H1 (cell line): ENCODE measurements at regions not wholly inside any gene's neighbourhood (a gene's known extent, or its start where the extent isn't known, plus 50 kb on each side); places are given as distances from the start of the nearest gene placed in this dataset.

ENCODE experiments used
- CTCF ChIA-PET: fragments of 300-600 bp; sonication (Branson Sonifier 250); formaldehyde crosslinking; loops from one replicate; lab custom pipeline; 2021; ENCODE audit not compliant: partially characterized antibody; lab: Charles Lee
- POLR2A ChIA-PET: fragments of 300-600 bp; sonication (Branson Sonifier 250); formaldehyde crosslinking; loops from one replicate; lab custom pipeline; 2021; ENCODE audit warnings: inconsistent platforms; ENCODE audit not compliant: partially characterized antibody; lab: Charles Lee
- DNase-seq, 2 experiments: peaks; one replicate each; pipeline versions ENCODE4 v3.0.0 to v3.0.0-alpha.2; 2010 to 2022; ENCODE audit warnings: low spot score in 2 of 2, low read depth in 1 of 2, mixed read lengths in 1 of 2
- FAIRE-seq: peaks from 2 replicates; lab custom pipeline; 2011; peaks lifted over from hg19 to GRCh38; lab: Jason Lieb, UNC
- H2AFZ ChIP-seq: 2 replicates; pipeline ENCODE4 v1.8.1; 2012; ENCODE audit warnings: low read length, inconsistent platforms
- H2AK5ac ChIP-seq: 2 replicates; pipeline ENCODE4 v1.6.1; 2013; ENCODE audit warnings: low read depth, low read length
- H2BK120ac ChIP-seq: replicated peaks from 2 replicates; pipeline ENCODE3; 2013; ENCODE audit warnings: low read depth, low read length, inconsistent platforms
- H2BK12ac ChIP-seq: 2 replicates; pipeline ENCODE4 v1.6.1; 2013; ENCODE audit warnings: low read depth, low read length
- H2BK15ac ChIP-seq: 2 replicates; pipeline ENCODE4 v1.6.1; 2013; ENCODE audit warnings: low read length
- H2BK20ac ChIP-seq: 2 replicates; pipeline ENCODE4 v1.6.1; 2013; ENCODE audit warnings: low read length
- H2BK5ac ChIP-seq: 2 replicates; pipeline ENCODE4 v1.6.1; 2013; ENCODE audit warnings: low read depth, low read length
- H3K14ac ChIP-seq: 2 replicates; pipeline ENCODE4 v1.6.1; 2013; ENCODE audit warnings: inconsistent platforms; ENCODE audit not compliant: insufficient read length
- H3K18ac ChIP-seq: 2 replicates; pipeline ENCODE4 v1.6.1; 2013; ENCODE audit warnings: low read length; ENCODE audit errors: extremely low read depth
- H3K23ac ChIP-seq: 2 replicates; pipeline ENCODE4 v1.6.1; 2013; ENCODE audit warnings: inconsistent platforms; ENCODE audit not compliant: insufficient read length
- H3K23me2 ChIP-seq: 2 replicates; pipeline ENCODE4 v1.6.1; 2013; ENCODE audit warnings: low read depth, low read length
- H3K27ac ChIP-seq: 2 replicates; pipeline ENCODE4 v1.6.1; 2011; ENCODE audit warnings: low read depth, low read length, inconsistent platforms
- H3K27me3 ChIP-seq, 4 experiments: replicated peaks in 1 of 4; 1 replicate in 1 of 4; 2 replicates in 3 of 4; pipeline versions ENCODE4 v1.6.1 to v1.8.1; 2011 to 2013; ENCODE audit warnings: low read length in 3 of 4, mild to moderate bottlenecking in 3 of 4, inconsistent platforms in 2 of 4, mixed read lengths in 2 of 4, moderate library complexity in 1 of 4; ENCODE audit not compliant: control insufficient read depth in 3 of 4, insufficient read depth in 3 of 4; ENCODE audit errors: extremely low read depth in 1 of 4
- H3K36me3 ChIP-seq, 4 experiments: 2 replicates each; pipeline versions ENCODE4 v1.6.1 to v1.8.1; 2011 to 2013; ENCODE audit warnings: mild to moderate bottlenecking in 4 of 4, low read length in 3 of 4, moderate library complexity in 2 of 4, control low read depth in 1 of 4, inconsistent platforms in 1 of 4; ENCODE audit not compliant: insufficient read depth in 4 of 4, control insufficient read depth in 2 of 4
- H3K4ac ChIP-seq: replicated peaks from 2 replicates; pipeline ENCODE3; 2013; ENCODE audit warnings: low read length, low read depth, mixed read lengths, inconsistent platforms; ENCODE audit not compliant: insufficient read length
- H3K4me1 ChIP-seq, 4 experiments: replicated peaks in 1 of 4; 1 replicate in 1 of 4; 2 replicates in 3 of 4; pipeline versions ENCODE4 v1.6.1 to v1.8.1; 2011 to 2013; ENCODE audit warnings: low read length in 3 of 4, inconsistent platforms in 2 of 4, mixed read lengths in 1 of 4; ENCODE audit not compliant: insufficient read depth in 4 of 4, control insufficient read depth in 3 of 4
- H3K4me2 ChIP-seq, 2 experiments: 2 replicates each; pipeline versions ENCODE4 v1.6.1 to v1.8.1; 2011 to 2013; ENCODE audit warnings: low read depth in 2 of 2, low read length in 2 of 2, control low read depth in 1 of 2, inconsistent platforms in 1 of 2, mild to moderate bottlenecking in 1 of 2; ENCODE audit not compliant: insufficient read depth in 1 of 2
- H3K4me3 ChIP-seq, 4 experiments: fragments of 200-600, 300-600 bp in 1 of 4; sonication (generic), shearing (Covaris generic), sonication (Bioruptor Twin) in 1 of 4; 2 replicates each; pipeline versions ENCODE4 v1.5.1 to v1.8.1; 2011 to 2016; ENCODE audit warnings: low read length in 4 of 4, low read depth in 3 of 4, control low read depth in 2 of 4, inconsistent platforms in 2 of 4, mild to moderate bottlenecking in 2 of 4, mixed read lengths in 1 of 4, moderate library complexity in 1 of 4; ENCODE audit not compliant: insufficient read depth in 2 of 4; ENCODE audit errors: extremely low read depth in 1 of 4
- H3K56ac ChIP-seq: replicated peaks from 2 replicates; pipeline ENCODE3; 2013; ENCODE audit warnings: low read depth, mild to moderate bottlenecking, mixed read lengths, low read length, inconsistent platforms; ENCODE audit not compliant: insufficient read length
- H3K79me1 ChIP-seq: 2 replicates; pipeline ENCODE4 v1.6.1; 2013; ENCODE audit warnings: low read depth, low read length, control low read depth
- H3K79me2 ChIP-seq, 2 experiments: 2 replicates each; pipeline versions ENCODE4 v1.6.1 to v1.8.1; 2012 to 2013; ENCODE audit warnings: low read length in 2 of 2, mild to moderate bottlenecking in 2 of 2, inconsistent platforms in 1 of 2; ENCODE audit not compliant: insufficient read depth in 2 of 2, control insufficient read depth in 1 of 2
- H3K9ac ChIP-seq, 4 experiments: replicated peaks in 1 of 4; 1 replicate in 1 of 4; 2 replicates in 3 of 4; pipeline versions ENCODE4 v1.6.1 to v1.8.1; 2011 to 2013; ENCODE audit warnings: low read depth in 3 of 4, low read length in 3 of 4, control low read depth in 2 of 4, mild to moderate bottlenecking in 2 of 4, moderate library complexity in 2 of 4, inconsistent platforms in 1 of 4; ENCODE audit errors: extremely low read depth in 1 of 4
- H3K9me3 ChIP-seq, 2 experiments: 2 replicates each; pipeline versions ENCODE4 v1.6.1 to v1.8.1; 2012 to 2013; ENCODE audit warnings: mild to moderate bottlenecking in 2 of 2, moderate library complexity in 2 of 2, control low read depth in 1 of 2, inconsistent platforms in 1 of 2, low read depth in 1 of 2, low read length in 1 of 2, mixed read lengths in 1 of 2; ENCODE audit not compliant: insufficient read depth in 2 of 2
- H4K20me1 ChIP-seq, 2 experiments: replicated peaks in 1 of 2; 2 replicates each; pipeline versions ENCODE3 to v1.8.1; 2011 to 2013; ENCODE audit warnings: inconsistent platforms in 2 of 2, low read length in 2 of 2, mild to moderate bottlenecking in 1 of 2; ENCODE audit not compliant: insufficient read depth in 2 of 2, control insufficient read depth in 1 of 2
- H4K5ac ChIP-seq: 2 replicates; pipeline ENCODE4 v1.6.1; 2013; ENCODE audit warnings: low read length, low read depth, mixed read lengths, inconsistent platforms; ENCODE audit not compliant: insufficient read length
- H4K8ac ChIP-seq: 2 replicates; pipeline ENCODE4 v1.8.0; 2013; ENCODE audit warnings: mild to moderate bottlenecking, moderate library complexity, low read length, inconsistent platforms; ENCODE audit not compliant: insufficient read depth; ENCODE audit errors: extremely low read depth
- H4K91ac ChIP-seq: replicated peaks from 2 replicates; pipeline ENCODE3; 2013; ENCODE audit warnings: low read length, mixed read lengths, inconsistent platforms; ENCODE audit not compliant: insufficient read length
- CBX5 ChIP-seq: fragments of 300-800, 300-1000 bp; sonication (generic); IDR thresholded peaks from 2 replicates; pipeline ENCODE4 v1.7.1; 2016; ENCODE audit warnings: antibody characterized with exemption, low read length, low read depth
- EGR1 ChIP-seq: IDR thresholded peaks from 2 replicates; pipeline ENCODE4 v1.6.1; 2011; ENCODE audit warnings: low read depth, low read length, borderline replicate concordance
- EZH2 ChIP-seq: fragments of 200-600 bp; sonication (generic); IDR thresholded peaks from 2 replicates; pipeline ENCODE4 v1.7.1; 2012; ENCODE audit warnings: low read depth, mild to moderate bottlenecking, moderate library complexity, low read length, inconsistent platforms; ENCODE audit not compliant: severe bottlenecking
- KDM1A ChIP-seq: fragments of 200-600, 300-600 bp; sonication (generic); IDR thresholded peaks from 2 replicates; pipeline ENCODE4 v1.7.1; 2016; ENCODE audit warnings: mild to moderate bottlenecking, low read length, borderline replicate concordance
- NRF1 ChIP-seq: IDR thresholded peaks from 2 replicates; pipeline ENCODE4 v1.6.1; 2011; ENCODE audit warnings: mild to moderate bottlenecking, low read depth, low read length, improper control_type of control experiment
- POU5F1 ChIP-seq: IDR thresholded peaks from 2 replicates; pipeline ENCODE4 v1.6.1; 2011; ENCODE audit warnings: low read depth, mild to moderate bottlenecking, low read length, moderate library complexity
- RAD21 ChIP-seq, 2 experiments: IDR thresholded peaks in 1 of 2; conservative IDR thresholded peaks in 1 of 2; 2 replicates each; pipeline ENCODE4 v1.6.1; 2011; ENCODE audit warnings: low read depth in 2 of 2, low read length in 2 of 2, improper control_type of control experiment in 1 of 2, inconsistent platforms in 1 of 2, mild to moderate bottlenecking in 1 of 2, moderate library complexity in 1 of 2
- RFX5 ChIP-seq: IDR thresholded peaks from 2 replicates; pipeline ENCODE4 v1.6.1; 2011; ENCODE audit warnings: low read depth, low read length, improper control_type of control experiment, borderline replicate concordance
- SIRT6 ChIP-seq: IDR thresholded peaks from one replicate; pipeline ENCODE4 v1.7.1; 2012; ENCODE audit warnings: low read length, inconsistent platforms
- SIX5 ChIP-seq: IDR thresholded peaks from 2 replicates; pipeline ENCODE4 v1.6.1; 2011; ENCODE audit warnings: mild to moderate bottlenecking, low read depth, low read length
- SRF ChIP-seq: IDR thresholded peaks from 2 replicates; pipeline ENCODE4 v1.6.1; 2011; ENCODE audit warnings: mild to moderate bottlenecking, low read depth, low read length, moderate library complexity
- TBP ChIP-seq: IDR thresholded peaks from 2 replicates; pipeline ENCODE4 v1.6.1; 2011; ENCODE audit warnings: low read depth, low read length, improper control_type of control experiment
- USF2 ChIP-seq: IDR thresholded peaks from 2 replicates; pipeline ENCODE4 v1.6.1; 2011; ENCODE audit warnings: low read length, improper control_type of control experiment
- WGBS, 2 experiments: shearing (Covaris generic) in 1 of 2; methylation state at CpG; one replicate each; pipeline versions ENCODE4 v1.1.6 to v1.1.7; 2013 to 2015; ENCODE audit warnings: low lambda C conversion rate in 2 of 2, mixed read lengths in 2 of 2, inconsistent platforms in 1 of 2, low coverage in 1 of 2, missing lambda C conversion rate in 1 of 2; ENCODE audit not compliant: insufficient replicate concordance in 2 of 2, insufficient coverage in 1 of 2, insufficient read length in 1 of 2; ENCODE audit errors: extremely low coverage in 1 of 2, missing lambda C conversion rate in 1 of 2; 5-methylcytosine and 5-hydroxymethylcytosine counted together

- H2BK12ac ChIP-seq = no peak overlapping the region; the same call in 1 of the 2 replicates
- no peaks in the 10 kb centered on the region for H3K9me3 ChIP-seq
- H3K79me1 ChIP-seq = no peaks in the 10 kb centered on the region
- H2BK5ac ChIP-seq = peak overlapping the region; percentile 11; the same call in 1 of the 2 replicates
- peaks cover 6 to 18% (median 7%) of the 10 kb centered on the region in 4 experiments; a peak in 6 of 7 replicates for H3K4me1 ChIP-seq
- H3K9ac ChIP-seq = no peak overlapping the region
- peak overlapping the region; percentile 17 for H3K4ac ChIP-seq
- CTCF ChIA-PET = interaction anchor here (0.6 to 1.4 kb wide), 6 partner anchors 14 to 407 kb away, joined by 3 to 8 read pairs (median 4); no protein-coding TSS in a partner anchor
- no peaks in the 10 kb centered on the region for H4K20me1 ChIP-seq
- H2AK5ac ChIP-seq = no peak overlapping the region
- H2BK120ac ChIP-seq = peak overlapping the region; percentile 18
- H3K79me2 ChIP-seq = no peaks in the 10 kb centered on the region
- 0 out of 4 replicates have a peak overlapping the region, but pooled peaks of 1 of the 2 experiments have one; percentile 8 for H3K4me2 ChIP-seq
- no peak overlapping the region for H3K23ac ChIP-seq
- H2BK20ac ChIP-seq = peak overlapping the region; percentile 89; the same call in 1 of the 2 replicates
- no peaks in the 10 kb centered on the region for H3K23me2 ChIP-seq
- no peak overlapping the region for H4K91ac ChIP-seq
- H3K18ac ChIP-seq = 0 out of 2 replicates have a peak overlapping the region, but pooled peaks have one; percentile 75
- POLR2A ChIA-PET = interaction anchor here (1.5 to 2.4 kb wide), 2 partner anchors 16 to 20 kb away, joined by 3 to 5 read pairs; no protein-coding TSS in a partner anchor
- peak overlapping the region; percentile 78; the same call in 1 of the 2 replicates for H2AFZ ChIP-seq
- no peak overlapping the region for H3K27ac ChIP-seq
- H2BK15ac ChIP-seq = 0 out of 2 replicates have a peak overlapping the region, but pooled peaks have one; percentile 88
- no peak overlapping the region for H3K56ac ChIP-seq
- 83% methylated on average over 6 of the region's 6 CpGs; no CpG with 5 or more reads in 1 of the 2 experiments for WGBS, 2 experiments
- no peak overlapping the region for H4K5ac ChIP-seq
- no peak for FAIRE-seq
- H4K8ac ChIP-seq = peak overlapping the region; percentile 23; the same call in 1 of the 2 replicates
- H3K27me3 ChIP-seq = no peaks in the 10 kb centered on the region
- H3K4me3 ChIP-seq = no peak overlapping the region
- H3K14ac ChIP-seq = no peak overlapping the region
- H3K36me3 ChIP-seq = no peaks in the 10 kb centered on the region
- peak in 1 of 2 experiments; percentile 52 for DNase-seq
- TF ChIP-seq EGR1 (no peak), POU5F1 (no peak), TBP (no peak), NRF1 (no peak), USF2 (no peak), SRF (no peak), CBX5 (no peak), SIRT6 (no peak), RAD21 (IDR thresholded peaks at IDR 0.05 in 1 of 2, conservative IDR thresholded peaks at IDR 0.05 in 1 of 2; ENCODE audit: low read depth in 2 of 2, low read length in 2 of 2) (no peak), RFX5 (no peak), SIX5 (no peak), KDM1A (no peak), EZH2 (no peak)
Observed at GRCh38 chr5:34491251-34491620, 164.9 kb upstream of the RAI14 start.
